Ovary (tissue), 1 donor: ENCODE measurements at regions not wholly inside any gene's neighbourhood (a gene's known extent, or its start where the extent isn't known, plus 50 kb on each side); places are given as distances from the start of the nearest gene placed in this dataset.

Source experiments
- EP300 ChIP-seq: sonication (generic); formaldehyde crosslinking; IDR thresholded peaks from one replicate; pipeline ENCODE4 v1.6.1; 2017; ENCODE audit warnings: antibody characterized with exemption
- POLR2A ChIP-seq: fragments of 450-650 bp; IDR thresholded peaks from one replicate; pipeline ENCODE4 v1.6.1; 2017; ENCODE audit warnings: antibody characterized with exemption, mild to moderate bottlenecking, moderate library complexity

DNA sequence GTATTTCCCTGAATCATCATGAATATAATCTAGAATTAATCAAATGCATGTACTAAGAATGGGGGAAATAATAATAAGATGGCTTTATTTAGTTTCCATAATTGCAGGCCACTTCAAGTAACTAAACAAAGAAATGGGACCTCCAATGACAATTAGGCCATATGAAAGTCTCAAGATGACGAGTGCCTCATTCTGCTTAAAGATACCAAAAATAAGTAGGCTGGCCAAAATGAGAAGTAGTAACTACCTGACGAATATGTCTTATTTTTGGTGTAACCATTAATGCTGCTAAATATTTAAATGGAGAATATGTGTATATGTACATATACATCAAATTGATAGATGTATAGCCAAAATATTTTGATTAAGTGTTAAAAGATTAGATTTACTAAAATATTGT lies 932.6 kb downstream of the EPHA3 start:
- TF ChIP-seq EP300 (no peak), POLR2A (no peak)
